Vagina (tissue), 2 donors: ENCODE measurements at regions not wholly inside any gene's neighbourhood (a gene's known extent, or its start where the extent isn't known, plus 50 kb on each side); places are given as distances from the start of the nearest gene placed in this dataset.

Experiments used
- POLR2A ChIP-seq, 2 donors: fragments of 450-650 bp; IDR thresholded peaks; one replicate each; pipeline ENCODE4 v1.6.1; 2017; ENCODE audit warnings: antibody characterized with exemption in 2 of 2, mild to moderate bottlenecking in 2 of 2, moderate library complexity in 2 of 2
- POLR2AphosphoS5 ChIP-seq, 2 donors: sonication (generic); formaldehyde crosslinking; IDR thresholded peaks; one replicate each; pipeline ENCODE4 v1.9.0; 2017; ENCODE audit warnings: antibody characterized with exemption in 2 of 2, mild to moderate bottlenecking in 2 of 2, low read depth in 1 of 2; ENCODE audit not compliant: insufficient read depth in 1 of 2
- TF ChIP-seq, protein P1 (sequence below), 3 experiments: fragments of 450-650 bp in 2 of 3; fragments of 200-600 bp in 1 of 3; sonication (generic) in 1 of 3; IDR thresholded peaks; one replicate each; pipeline ENCODE4 v1.5.1; 2017 to 2019; ENCODE audit warnings: antibody characterized with exemption in 3 of 3, mild to moderate bottlenecking in 2 of 3, moderate library complexity in 2 of 3

DNA sequence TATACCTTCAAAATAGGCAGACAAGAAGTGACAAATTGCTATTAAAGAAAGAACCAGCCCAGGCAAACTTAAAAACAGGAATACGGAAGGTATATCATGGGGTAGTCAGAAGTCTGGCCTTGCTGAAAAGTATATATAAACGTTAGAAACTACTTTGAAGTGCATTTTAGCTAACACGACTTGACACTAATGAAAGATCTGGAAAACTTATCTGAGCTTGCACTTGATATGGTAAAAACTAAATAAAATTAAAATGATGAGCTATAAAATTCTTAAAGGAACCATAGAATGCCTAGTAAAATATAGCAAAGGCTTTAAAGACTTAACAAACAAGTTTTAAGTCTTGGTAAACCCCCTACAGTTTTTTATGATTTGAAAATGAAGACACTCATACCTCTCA is 795.3 kb upstream of the PCDH20 start:
- TF ChIP-seq, protein P1, sequence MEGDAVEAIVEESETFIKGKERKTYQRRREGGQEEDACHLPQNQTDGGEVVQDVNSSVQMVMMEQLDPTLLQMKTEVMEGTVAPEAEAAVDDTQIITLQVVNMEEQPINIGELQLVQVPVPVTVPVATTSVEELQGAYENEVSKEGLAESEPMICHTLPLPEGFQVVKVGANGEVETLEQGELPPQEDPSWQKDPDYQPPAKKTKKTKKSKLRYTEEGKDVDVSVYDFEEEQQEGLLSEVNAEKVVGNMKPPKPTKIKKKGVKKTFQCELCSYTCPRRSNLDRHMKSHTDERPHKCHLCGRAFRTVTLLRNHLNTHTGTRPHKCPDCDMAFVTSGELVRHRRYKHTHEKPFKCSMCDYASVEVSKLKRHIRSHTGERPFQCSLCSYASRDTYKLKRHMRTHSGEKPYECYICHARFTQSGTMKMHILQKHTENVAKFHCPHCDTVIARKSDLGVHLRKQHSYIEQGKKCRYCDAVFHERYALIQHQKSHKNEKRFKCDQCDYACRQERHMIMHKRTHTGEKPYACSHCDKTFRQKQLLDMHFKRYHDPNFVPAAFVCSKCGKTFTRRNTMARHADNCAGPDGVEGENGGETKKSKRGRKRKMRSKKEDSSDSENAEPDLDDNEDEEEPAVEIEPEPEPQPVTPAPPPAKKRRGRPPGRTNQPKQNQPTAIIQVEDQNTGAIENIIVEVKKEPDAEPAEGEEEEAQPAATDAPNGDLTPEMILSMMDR (IDR thresholded peaks at IDR 0.05): no peak
- TF ChIP-seq POLR2A (IDR thresholded peaks at IDR 0.05): no peak
- no peak for TF ChIP-seq POLR2AphosphoS5 (IDR thresholded peaks at IDR 0.05; ENCODE audit: insufficient read depth in 1 of 2, low read depth in 1 of 2)
